ENCODE measurements at regions not wholly inside any gene's neighbourhood (a gene's known extent, or its start where the extent isn't known, plus 50 kb on each side); places are given as distances from the start of the nearest gene placed in this dataset.
"Not testable (repeated sequence)": the region's sequence is repeated elsewhere in the genome, so short reads cannot be mapped to it uniquely, and the experiment has no call there.

- no CpG with 5 or more reads among the region's 10 CpGs for WGBS (ENCODE audit: extremely low coverage, insufficient coverage, low lambda C conversion rate)
- Histone ChIP-seq H3K18ac (ENCODE audit: low read length) (no peak overlapping the region), H4K8ac (ENCODE audit: low read depth, low read length) (no peak overlapping the region), H4K5ac (ENCODE audit: low read length) (no peak overlapping the region), H3K4me3 (ENCODE audit: low read length) (no peak overlapping the region), H3K56ac (ENCODE audit: low read length) (no peak overlapping the region), H3K23ac (ENCODE audit: low read length) (no peak overlapping the region), H3K4ac (ENCODE audit: low read depth, low read length) (no peak overlapping the region), H3K9ac (ENCODE audit: low read length) (no peak overlapping the region), H3K4me1 (ENCODE audit: control insufficient read depth, low read depth, low read length) (no peaks in the 10 kb centered on the region), H2AK5ac (ENCODE audit: low read length) (no peak overlapping the region), H3K36me3 (ENCODE audit: control insufficient read depth, insufficient read depth, low read length) (no peaks in the 10 kb centered on the region), H2BK15ac (replicated peaks; ENCODE audit: low read depth) (no peak overlapping the region), H3K79me2 (ENCODE audit: control insufficient read depth, insufficient read depth, low read length) (no peaks in the 10 kb centered on the region), H3K79me1 (ENCODE audit: low read length) (no peaks in the 10 kb centered on the region), H3K4me2 (ENCODE audit: low read length) (no peak overlapping the region), H3K27ac (ENCODE audit: low read depth, low read length) (no peak overlapping the region), H2BK120ac (ENCODE audit: low read depth, low read length) (no peak overlapping the region), H3K27me3 (ENCODE audit: insufficient read depth, low read length, poor library complexity) (no peaks in the 10 kb centered on the region), H2BK5ac (ENCODE audit: low read length) (no peak overlapping the region)
- DNase-seq, result peak; percentile 7
Measured at GRCh38 chr10:37488792-37489657, 363.6 kb downstream of the ANKRD30A start.

- not testable (repeated sequence) for H3K36me3 ChIP-seq (ENCODE audit: control insufficient read depth, insufficient read depth, low read length); H3K4me1 ChIP-seq (ENCODE audit: control insufficient read depth, low read depth, low read length); H3K4me2 ChIP-seq (ENCODE audit: low read length); H3K79me2 ChIP-seq (ENCODE audit: control insufficient read depth, insufficient read depth, low read length); H3K4me3 ChIP-seq (ENCODE audit: low read length); H3K79me1 ChIP-seq (ENCODE audit: low read length); H3K18ac ChIP-seq (ENCODE audit: low read length); H3K27ac ChIP-seq (ENCODE audit: low read depth, low read length); H3K9ac ChIP-seq (ENCODE audit: low read length); H2BK15ac ChIP-seq (replicated peaks; ENCODE audit: low read depth); H3K23ac ChIP-seq (ENCODE audit: low read length); H4K5ac ChIP-seq (ENCODE audit: low read length); H3K56ac ChIP-seq (ENCODE audit: low read length); H2BK5ac ChIP-seq (ENCODE audit: low read length); H4K8ac ChIP-seq (ENCODE audit: low read depth, low read length); H3K27me3 ChIP-seq (ENCODE audit: insufficient read depth, low read length, poor library complexity); H3K4ac ChIP-seq (ENCODE audit: low read depth, low read length); DNase-seq; H2AK5ac ChIP-seq (ENCODE audit: low read length); H2BK120ac ChIP-seq (ENCODE audit: low read depth, low read length)
- WGBS (ENCODE audit: extremely low coverage, insufficient coverage, low lambda C conversion rate), result no CpG with 5 or more reads among the region's 5 CpGs
Measured at GRCh38 chr10:37480596-37480995, 355.2 kb downstream of the ANKRD30A start.

- no peak overlapping the region for H2AK5ac ChIP-seq (ENCODE audit: low read length)
- no peaks in the 10 kb centered on the region for H3K79me1 ChIP-seq (ENCODE audit: low read length)
- no peak overlapping the region for H3K4me2 ChIP-seq (ENCODE audit: low read length)
- no CpG with 5 or more reads among the region's 7 CpGs for WGBS (ENCODE audit: extremely low coverage, insufficient coverage, low lambda C conversion rate)
- no peak overlapping the region for H3K4ac ChIP-seq (ENCODE audit: low read depth, low read length)
- H3K36me3 ChIP-seq (ENCODE audit: control insufficient read depth, insufficient read depth, low read length), result no peaks in the 10 kb centered on the region
- DNase-seq, result no peak
- H2BK5ac ChIP-seq (ENCODE audit: low read length), result no peak overlapping the region
- no peak overlapping the region for H3K56ac ChIP-seq (ENCODE audit: low read length)
- H3K18ac ChIP-seq (ENCODE audit: low read length), result no peak overlapping the region
- no peak overlapping the region for H2BK120ac ChIP-seq (ENCODE audit: low read depth, low read length)
- H4K5ac ChIP-seq (ENCODE audit: low read length), result no peak overlapping the region
- no peak overlapping the region for H2BK15ac ChIP-seq (replicated peaks; ENCODE audit: low read depth)
- no peak overlapping the region for H3K4me3 ChIP-seq (ENCODE audit: low read length)
- no peak overlapping the region for H3K27ac ChIP-seq (ENCODE audit: low read depth, low read length)
- H3K27me3 ChIP-seq (ENCODE audit: insufficient read depth, low read length, poor library complexity), result no peaks in the 10 kb centered on the region
- H3K4me1 ChIP-seq (ENCODE audit: control insufficient read depth, low read depth, low read length), result no peaks in the 10 kb centered on the region
- H3K23ac ChIP-seq (ENCODE audit: low read length), result no peak overlapping the region
- H4K8ac ChIP-seq (ENCODE audit: low read depth, low read length), result no peak overlapping the region
- no peak overlapping the region for H3K9ac ChIP-seq (ENCODE audit: low read length)
- no peaks in the 10 kb centered on the region for H3K79me2 ChIP-seq (ENCODE audit: control insufficient read depth, insufficient read depth, low read length)
Measured at GRCh38 chr10:37479469-37479868, 354.1 kb downstream of the ANKRD30A start.

GRCh38 chr10:37478381-37478780 lies 353.0 kb downstream of the ANKRD30A start:
- no peak overlapping the region for H3K27ac ChIP-seq (ENCODE audit: low read depth, low read length)
- no peak overlapping the region for H2BK120ac ChIP-seq (ENCODE audit: low read depth, low read length)
- H3K18ac ChIP-seq (ENCODE audit: low read length), result no peak overlapping the region
- no peaks in the 10 kb centered on the region for H3K36me3 ChIP-seq (ENCODE audit: control insufficient read depth, insufficient read depth, low read length)
- no peak overlapping the region for H2BK15ac ChIP-seq (replicated peaks; ENCODE audit: low read depth)
- WGBS (ENCODE audit: extremely low coverage, insufficient coverage, low lambda C conversion rate), result no CpG with 5 or more reads among the region's 5 CpGs
- no peak overlapping the region for H4K5ac ChIP-seq (ENCODE audit: low read length)
- H4K8ac ChIP-seq (ENCODE audit: low read depth, low read length), result no peak overlapping the region
- H3K4me3 ChIP-seq (ENCODE audit: low read length), result no peak overlapping the region
- H3K56ac ChIP-seq (ENCODE audit: low read length), result no peak overlapping the region
- no peak overlapping the region for H3K4ac ChIP-seq (ENCODE audit: low read depth, low read length)
- H2AK5ac ChIP-seq (ENCODE audit: low read length), result no peak overlapping the region
- H3K79me1 ChIP-seq (ENCODE audit: low read length), result no peaks in the 10 kb centered on the region
- H3K4me2 ChIP-seq (ENCODE audit: low read length), result no peak overlapping the region
- H3K9ac ChIP-seq (ENCODE audit: low read length), result no peak overlapping the region
- DNase-seq, result no peak
- no peaks in the 10 kb centered on the region for H3K4me1 ChIP-seq (ENCODE audit: control insufficient read depth, low read depth, low read length)
- H3K79me2 ChIP-seq (ENCODE audit: control insufficient read depth, insufficient read depth, low read length), result no peaks in the 10 kb centered on the region
- H3K23ac ChIP-seq (ENCODE audit: low read length), result no peak overlapping the region
- no peaks in the 10 kb centered on the region for H3K27me3 ChIP-seq (ENCODE audit: insufficient read depth, low read length, poor library complexity)
- no peak overlapping the region for H2BK5ac ChIP-seq (ENCODE audit: low read length)

GRCh38 chr10:37476285-37476684 lies 350.9 kb downstream of the ANKRD30A start:
- Histone ChIP-seq H3K27me3 (ENCODE audit: insufficient read depth, low read length, poor library complexity) (no peaks in the 10 kb centered on the region), H3K56ac (ENCODE audit: low read length) (no peak overlapping the region), H3K27ac (ENCODE audit: low read depth, low read length) (no peak overlapping the region), H3K4ac (ENCODE audit: low read depth, low read length) (no peak overlapping the region), H3K18ac (ENCODE audit: low read length) (no peak overlapping the region), H2BK15ac (replicated peaks; ENCODE audit: low read depth) (no peak overlapping the region), H2BK120ac (ENCODE audit: low read depth, low read length) (no peak overlapping the region), H3K79me1 (ENCODE audit: low read length) (no peaks in the 10 kb centered on the region), H3K4me2 (ENCODE audit: low read length) (no peak overlapping the region), H3K9ac (ENCODE audit: low read length) (no peak overlapping the region), H2AK5ac (ENCODE audit: low read length) (no peak overlapping the region), H4K5ac (ENCODE audit: low read length) (no peak overlapping the region), H3K4me3 (ENCODE audit: low read length) (no peak overlapping the region), H3K36me3 (ENCODE audit: control insufficient read depth, insufficient read depth, low read length) (no peaks in the 10 kb centered on the region), H2BK5ac (ENCODE audit: low read length) (no peak overlapping the region), H3K4me1 (ENCODE audit: control insufficient read depth, low read depth, low read length) (no peaks in the 10 kb centered on the region), H3K23ac (ENCODE audit: low read length) (no peak overlapping the region), H4K8ac (ENCODE audit: low read depth, low read length) (no peak overlapping the region), H3K79me2 (ENCODE audit: control insufficient read depth, insufficient read depth, low read length) (no peaks in the 10 kb centered on the region)
- no peak for DNase-seq
- WGBS (ENCODE audit: extremely low coverage, insufficient coverage, low lambda C conversion rate), result no CpG with 5 or more reads among the region's 1 CpG

- Histone ChIP-seq H3K4ac (ENCODE audit: low read depth, low read length) (no peak overlapping the region), H3K4me2 (ENCODE audit: low read length) (no peak overlapping the region), H3K18ac (ENCODE audit: low read length) (no peak overlapping the region), H3K4me1 (ENCODE audit: control insufficient read depth, low read depth, low read length) (no peaks in the 10 kb centered on the region), H4K8ac (ENCODE audit: low read depth, low read length) (no peak overlapping the region), H3K27ac (ENCODE audit: low read depth, low read length) (no peak overlapping the region), H3K9ac (ENCODE audit: low read length) (no peak overlapping the region), H3K79me2 (ENCODE audit: control insufficient read depth, insufficient read depth, low read length) (no peaks in the 10 kb centered on the region), H2BK120ac (ENCODE audit: low read depth, low read length) (no peak overlapping the region), H3K4me3 (ENCODE audit: low read length) (no peak overlapping the region), H2BK5ac (ENCODE audit: low read length) (no peak overlapping the region), H3K79me1 (ENCODE audit: low read length) (no peaks in the 10 kb centered on the region), H3K36me3 (ENCODE audit: control insufficient read depth, insufficient read depth, low read length) (no peaks in the 10 kb centered on the region), H2BK15ac (replicated peaks; ENCODE audit: low read depth) (no peak overlapping the region), H3K27me3 (ENCODE audit: insufficient read depth, low read length, poor library complexity) (no peaks in the 10 kb centered on the region), H3K56ac (ENCODE audit: low read length) (no peak overlapping the region), H2AK5ac (ENCODE audit: low read length) (no peak overlapping the region), H4K5ac (ENCODE audit: low read length) (no peak overlapping the region), H3K23ac (ENCODE audit: low read length) (no peak overlapping the region)
- no peak for DNase-seq
- no CpG with 5 or more reads among the region's 9 CpGs for WGBS (ENCODE audit: extremely low coverage, insufficient coverage, low lambda C conversion rate)
Measured at GRCh38 chr10:37474645-37475044, 349.2 kb downstream of the ANKRD30A start.

Measured in mesendoderm (in vitro differentiated cells).